Inferior parietal cortex (tissue), 1 donor: ENCODE measurements at regions not wholly inside any gene's neighbourhood (a gene's known extent, or its start where the extent isn't known, plus 50 kb on each side); places are given as distances from the start of the nearest gene placed in this dataset.

Experiments
- DNase-seq: peaks from one replicate; pipeline ENCODE4 v3.0.0-alpha.2; 2016; ENCODE audit errors: extremely low spot score

DNA sequence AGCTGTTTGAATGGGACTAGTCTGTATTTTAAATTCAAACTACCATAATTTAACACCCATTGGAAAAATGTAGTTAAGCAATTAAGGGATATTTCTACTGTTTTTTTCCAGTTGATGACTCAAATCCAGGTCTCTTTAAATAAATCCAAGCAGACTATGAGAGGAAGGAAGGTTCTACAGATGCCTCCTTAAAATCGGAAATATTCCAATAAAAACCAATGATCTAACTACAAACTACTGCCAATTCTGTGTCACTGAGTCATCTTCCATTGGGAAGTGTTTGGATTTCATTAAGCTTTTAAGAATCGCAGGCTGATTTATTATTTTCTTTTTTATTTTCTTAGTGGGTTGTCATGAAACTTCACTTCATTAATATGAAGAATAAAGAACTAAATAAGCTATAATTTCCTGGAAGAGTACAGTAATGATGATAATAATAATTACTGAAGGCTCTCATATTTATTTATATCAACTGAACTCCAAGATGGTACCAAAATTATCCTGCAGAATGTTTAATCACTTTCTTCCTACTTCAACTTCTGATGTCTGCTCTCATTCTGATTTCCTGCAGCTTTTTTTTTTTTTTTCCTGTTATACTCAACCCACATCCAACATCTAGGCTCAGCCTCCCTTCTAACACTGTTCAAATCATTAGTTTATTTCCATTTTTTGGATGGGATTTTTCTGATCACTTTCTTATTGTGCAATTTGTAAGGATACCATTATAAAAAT is 166.3 kb upstream of the FN1 start:
- no peak for DNase-seq

DNA sequence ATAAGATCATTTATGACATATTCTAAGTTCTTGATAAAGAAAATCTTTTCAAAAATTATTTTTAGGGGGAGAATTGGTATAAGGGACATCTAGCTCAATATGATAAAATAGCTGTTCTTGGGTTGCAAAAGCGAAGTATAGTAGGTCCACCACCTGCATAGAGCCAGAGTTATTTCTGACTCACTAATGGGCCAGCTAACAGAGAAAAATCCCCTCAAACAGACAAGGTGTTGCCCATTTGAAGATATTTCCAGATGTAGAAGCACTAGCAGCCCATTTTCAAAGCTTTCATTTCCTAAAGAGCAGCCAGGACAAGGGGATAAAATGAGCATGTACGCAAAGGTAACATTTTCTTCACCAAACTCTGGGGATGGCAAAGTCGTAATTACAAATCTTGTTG is 165.7 kb upstream of the FN1 start:
- no peak for DNase-seq

DNA sequence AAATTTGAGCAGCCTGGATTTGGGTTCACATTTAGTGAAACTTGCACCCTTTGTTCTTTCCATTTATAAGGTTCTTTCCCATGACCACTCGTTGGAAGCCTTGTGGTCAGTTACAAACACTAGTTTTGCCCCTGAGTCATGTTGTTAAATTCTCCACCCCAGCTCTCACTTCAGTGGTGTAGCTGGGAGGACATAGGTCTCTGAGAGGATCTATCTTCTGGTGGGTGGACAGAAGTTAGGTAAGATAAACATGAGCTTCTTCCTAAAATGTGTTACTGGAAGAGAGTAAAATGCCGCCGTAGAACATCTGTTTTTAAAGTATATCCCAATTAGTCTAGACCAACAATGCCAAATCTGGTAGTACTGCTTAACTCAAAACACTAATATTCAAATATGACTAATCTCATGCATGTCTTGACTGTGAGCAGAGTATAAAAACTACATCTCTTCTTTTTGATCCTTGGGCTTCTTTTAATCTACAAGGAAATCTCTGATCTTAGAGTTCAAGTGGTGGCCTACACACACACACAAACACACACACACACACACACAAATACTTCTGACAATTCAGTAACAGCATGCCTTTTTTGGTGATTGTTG is 162.6 kb upstream of the FN1 start:
- DNase-seq: no peak

DNA sequence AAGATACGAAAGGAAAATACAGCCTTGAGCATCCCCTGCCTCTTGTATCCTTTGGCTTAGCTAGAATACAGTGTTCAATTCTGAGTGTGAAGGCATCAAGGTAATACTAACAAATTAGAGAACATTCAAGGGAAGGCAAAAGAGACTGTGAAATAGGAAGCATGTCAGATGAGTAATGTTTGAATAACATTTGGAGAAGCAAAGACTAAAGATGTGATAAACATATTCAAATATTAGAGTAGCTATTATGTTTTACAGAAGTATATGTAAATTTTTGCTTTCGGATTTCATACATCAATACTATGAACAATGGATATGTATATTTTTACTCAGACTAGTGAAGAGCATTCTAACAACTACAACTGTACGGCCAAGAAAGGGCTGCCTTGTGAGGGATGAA is 161.7 kb upstream of the FN1 start:
- no peak for DNase-seq

DNA sequence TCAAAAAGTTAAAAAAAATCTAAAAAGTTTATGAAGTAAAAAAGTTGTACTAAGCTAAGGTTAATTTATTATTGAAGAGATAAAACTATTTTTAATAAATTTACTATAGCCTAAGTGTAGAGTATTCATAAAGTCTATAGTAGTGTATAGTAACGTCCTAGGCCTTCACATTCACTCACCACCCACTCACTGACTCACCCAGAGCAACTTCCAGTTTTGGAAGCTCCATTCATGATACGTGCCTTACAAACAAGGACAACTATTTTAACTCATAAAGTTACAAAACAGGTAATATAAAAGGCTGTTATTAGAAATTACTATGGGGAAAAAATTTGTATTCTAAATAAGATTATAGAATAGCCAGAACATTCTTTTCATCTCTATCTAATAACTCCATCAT is 158.9 kb upstream of the FN1 start:
- no peak for DNase-seq

DNA sequence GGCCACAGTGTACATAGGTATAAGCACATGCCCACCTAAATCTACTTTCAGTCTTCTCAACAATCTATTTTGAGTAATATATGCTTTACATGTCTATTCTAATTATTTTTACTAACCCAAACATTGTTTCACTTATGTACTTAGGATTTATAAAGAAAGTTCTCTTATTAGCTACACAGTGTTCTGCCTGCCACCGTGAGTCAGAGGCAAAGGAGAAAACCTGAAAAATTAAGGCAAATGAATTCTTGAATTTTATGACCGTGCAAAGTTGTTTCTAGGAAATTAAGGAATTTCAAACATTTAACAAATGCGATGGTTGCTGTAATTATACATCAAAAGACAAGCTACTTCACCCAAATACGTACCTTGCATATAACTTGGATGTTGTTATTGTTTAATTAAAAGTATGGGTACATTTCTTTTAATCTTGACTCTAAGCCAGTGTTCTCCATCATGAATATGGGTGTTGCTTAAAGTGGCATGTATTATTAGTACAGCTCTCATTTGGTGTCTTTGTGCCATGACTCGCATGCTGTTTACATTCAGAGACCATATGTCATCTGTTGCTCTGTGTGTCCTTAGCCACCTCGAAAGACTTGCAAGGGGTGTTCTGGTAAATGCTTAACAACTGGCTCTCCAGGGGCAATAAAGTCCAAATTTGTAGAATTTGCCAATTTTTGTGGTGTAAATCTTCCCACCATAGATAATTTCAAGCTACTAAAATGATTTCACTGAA is 154.3 kb upstream of the FN1 start:
- DNase-seq: no peak

DNA sequence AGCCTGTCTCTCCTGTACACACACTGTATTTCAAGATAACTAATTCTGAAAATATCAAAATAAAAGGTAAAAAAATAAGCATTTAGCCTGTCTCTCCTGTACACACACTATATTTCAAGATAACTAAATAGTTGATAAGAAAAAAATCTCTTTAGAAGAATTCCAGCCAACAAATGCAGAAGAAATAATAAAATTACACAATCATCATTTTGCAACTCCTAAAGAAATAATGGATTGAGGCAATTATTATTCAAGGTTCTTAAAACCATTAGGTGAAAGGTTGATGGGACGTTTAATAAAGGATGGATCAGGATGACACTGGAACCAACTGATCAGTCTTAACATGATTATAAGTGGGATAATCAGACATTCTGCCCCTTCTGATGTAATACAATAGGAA is 148.0 kb upstream of the FN1 start:
- DNase-seq: no peak

DNA sequence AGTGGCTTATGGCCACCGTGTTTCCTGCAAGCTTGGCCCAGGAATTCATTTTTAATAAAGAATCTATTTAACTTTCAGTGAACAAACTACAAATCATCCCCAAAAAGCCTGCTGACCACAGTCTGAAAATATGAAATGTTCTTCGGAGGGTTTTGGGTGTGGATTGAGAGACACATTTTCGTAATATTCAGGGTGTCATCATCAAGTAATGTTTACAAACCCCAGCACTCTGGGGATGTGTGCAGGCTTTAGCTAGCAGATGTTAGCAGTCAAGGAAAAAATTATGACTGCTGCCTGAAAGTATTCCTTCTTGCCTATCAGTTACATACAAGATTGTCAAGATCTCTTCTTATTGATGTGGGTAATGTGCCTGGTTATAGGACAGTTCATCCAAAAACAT is 143.9 kb upstream of the FN1 start:
- no peak for DNase-seq

DNA sequence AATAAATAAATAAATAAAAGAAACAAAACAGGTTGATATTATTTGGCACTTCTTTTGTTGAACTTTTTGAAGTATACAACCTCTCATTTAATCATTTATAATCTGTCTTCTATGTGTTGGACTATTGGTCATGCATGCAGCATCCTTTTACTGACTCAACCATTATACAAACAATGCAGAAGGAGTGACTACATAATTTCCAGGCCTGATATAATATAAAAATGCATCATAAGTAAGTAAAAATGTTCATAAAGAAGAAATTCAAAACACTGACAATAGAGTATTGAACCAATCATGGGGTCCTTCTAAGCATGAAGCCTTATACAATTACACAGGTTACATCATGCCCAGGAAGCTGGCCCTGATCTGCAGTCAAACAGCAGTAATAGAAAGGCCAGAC is 141.5 kb upstream of the FN1 start:
- no peak for DNase-seq

DNA sequence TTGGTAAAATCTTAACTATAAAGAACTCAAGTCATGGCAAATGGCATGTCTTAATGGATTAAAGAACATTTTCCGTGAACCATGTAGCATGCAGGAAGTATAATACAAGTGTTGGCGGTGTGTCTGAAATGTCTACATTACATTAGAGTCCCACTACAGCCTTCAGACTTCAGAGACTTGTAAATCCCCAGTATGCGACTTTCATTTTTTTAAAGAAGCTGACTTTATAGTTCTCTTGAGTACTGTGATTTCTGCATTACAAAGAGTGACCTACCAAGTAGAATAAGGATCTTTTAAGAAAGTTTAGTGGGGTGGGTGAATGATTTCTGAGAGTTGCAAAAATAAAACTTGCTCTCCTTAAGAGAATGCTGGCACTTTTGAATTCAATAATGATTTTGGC is 140.7 kb upstream of the FN1 start:
- no peak for DNase-seq

DNA sequence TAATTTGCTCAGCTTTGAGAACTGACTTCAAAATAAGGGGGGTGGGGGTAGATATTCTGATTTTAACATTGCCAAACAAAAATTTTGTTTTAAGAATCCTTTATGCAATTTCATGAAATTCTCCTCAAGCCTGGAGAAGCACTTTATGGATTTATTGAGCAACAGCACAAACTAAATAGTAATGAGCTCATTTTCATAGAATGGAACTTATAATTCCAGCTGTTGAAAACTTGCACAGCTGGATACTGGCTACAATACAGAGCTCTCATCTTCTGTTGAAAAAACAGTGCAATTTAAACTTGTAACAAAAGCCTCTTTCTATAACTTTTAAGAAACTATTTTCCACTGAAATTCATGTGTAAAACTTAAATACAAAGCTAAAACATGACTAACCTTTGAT is 137.6 kb upstream of the FN1 start:
- no peak for DNase-seq

DNA sequence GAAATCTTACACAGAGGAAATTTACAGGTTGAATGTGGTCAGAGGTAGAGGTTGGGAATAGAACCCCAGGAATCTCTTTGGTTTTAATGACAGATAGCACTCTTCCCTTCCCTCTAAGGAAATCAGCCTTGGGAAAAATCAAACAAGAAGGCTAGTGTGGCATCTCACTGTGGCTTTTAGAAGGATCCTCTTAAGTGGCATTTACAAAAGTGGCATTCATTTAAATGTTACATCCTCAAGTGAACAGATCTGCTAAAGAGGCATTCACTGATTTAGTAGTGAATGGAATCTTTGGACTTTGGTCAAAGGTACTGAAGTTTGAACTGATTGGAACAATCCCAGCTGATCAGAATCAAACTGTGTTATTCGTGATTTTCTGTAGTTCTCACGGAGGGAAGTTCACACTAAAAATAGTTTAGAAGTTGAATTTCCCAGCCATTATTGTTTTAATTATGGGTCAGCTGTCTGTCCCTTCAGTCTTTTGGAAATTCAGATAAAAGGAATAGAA is 136.5 kb upstream of the FN1 start:
- DNase-seq: no peak

DNA sequence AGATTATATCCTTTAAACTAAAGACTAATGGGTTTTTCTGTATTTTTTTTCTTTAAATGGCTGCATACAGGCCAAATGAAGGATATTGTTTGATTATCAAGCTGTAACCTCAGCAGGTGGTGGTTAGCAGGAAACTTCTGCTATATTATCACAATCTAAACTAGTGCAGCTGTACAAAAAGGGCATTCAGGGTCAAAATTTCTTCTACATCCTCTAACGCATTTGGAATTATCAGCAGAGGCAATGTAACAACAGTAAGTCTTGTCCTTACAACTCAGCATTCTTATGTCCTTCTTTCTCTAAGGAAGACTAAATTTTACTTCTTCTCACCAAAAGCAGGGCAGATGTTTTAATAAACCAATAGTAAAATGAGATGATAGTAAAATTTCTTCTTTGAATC is 135.8 kb upstream of the FN1 start:
- DNase-seq: no peak

DNA sequence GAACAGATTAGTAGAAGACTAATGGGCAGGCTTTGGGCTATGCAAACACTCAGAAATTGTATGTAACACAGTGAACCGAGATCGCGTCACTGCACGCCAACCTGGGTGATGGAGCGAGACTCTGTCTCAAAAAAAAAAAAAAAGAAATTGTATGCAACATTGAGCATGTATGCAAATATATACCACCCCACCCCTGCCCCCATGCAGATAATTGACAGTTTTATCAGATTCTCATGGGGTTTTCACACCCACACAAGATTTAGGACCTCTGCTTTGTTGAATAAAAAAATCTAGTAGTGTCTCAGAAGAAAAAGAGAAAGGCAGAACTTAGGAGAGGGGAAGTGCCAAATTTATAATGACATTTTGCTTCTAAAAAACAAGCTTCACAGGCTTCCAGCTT is 131.6 kb upstream of the FN1 start:
- DNase-seq: no peak

DNA sequence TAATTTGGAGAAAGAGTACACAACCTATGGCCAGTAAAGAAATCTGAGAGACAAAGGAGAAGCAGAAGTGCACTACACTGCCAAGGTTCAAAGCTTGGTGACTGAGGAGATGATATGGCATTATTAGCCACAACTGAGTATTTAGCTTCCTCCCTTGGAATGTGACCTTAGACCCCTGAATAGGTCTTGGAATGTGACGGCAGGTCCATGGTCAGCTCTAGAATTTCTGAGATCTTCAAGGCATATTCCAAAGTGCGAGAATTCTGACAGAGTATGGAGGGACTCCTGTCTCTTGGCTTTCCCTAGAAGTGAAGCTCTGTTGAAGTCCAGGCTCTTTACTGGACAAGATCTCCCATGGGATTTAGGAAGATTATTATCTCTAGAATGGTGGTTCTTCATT is 130.0 kb upstream of the FN1 start:
- DNase-seq: no peak

DNA sequence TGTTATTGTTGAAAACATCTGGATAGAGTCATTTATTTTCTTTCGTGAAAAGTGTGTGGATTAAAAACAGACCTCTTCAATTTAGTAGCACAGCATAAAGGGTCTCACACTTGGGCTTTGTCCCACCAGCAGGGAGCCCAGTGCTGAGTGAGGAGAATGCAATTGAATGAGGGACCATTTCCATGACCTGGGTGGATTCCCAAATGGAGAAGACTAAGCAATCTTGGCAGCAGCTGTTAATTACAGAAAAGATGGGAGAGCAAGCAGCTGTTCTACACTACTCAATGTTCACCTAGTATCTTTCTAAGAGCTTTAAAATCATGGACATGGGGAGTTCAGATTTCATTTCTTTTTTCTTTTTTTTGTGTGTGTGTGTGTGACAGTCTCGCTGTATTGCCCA is 121.8 kb upstream of the FN1 start:
- no peak for DNase-seq

DNA sequence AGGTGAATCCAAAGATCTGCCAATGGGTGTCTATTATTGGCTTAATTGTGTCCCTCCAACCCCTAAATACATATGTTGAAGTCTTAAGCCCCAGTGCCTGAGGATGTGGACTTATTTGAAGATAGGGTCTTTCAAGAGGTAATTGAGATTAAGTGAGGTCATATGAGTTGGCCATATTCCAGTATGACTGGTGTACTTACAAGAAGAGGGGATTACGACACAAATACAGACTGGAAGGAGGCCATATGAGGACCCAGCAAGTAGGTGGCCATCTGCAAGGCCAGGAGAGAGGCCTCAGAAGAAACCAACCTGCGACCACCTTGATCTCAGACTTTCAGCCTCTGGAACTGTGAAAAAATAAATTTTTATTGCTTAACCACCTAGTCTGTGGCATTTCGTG is 121.1 kb upstream of the FN1 start:
- no peak for DNase-seq

DNA sequence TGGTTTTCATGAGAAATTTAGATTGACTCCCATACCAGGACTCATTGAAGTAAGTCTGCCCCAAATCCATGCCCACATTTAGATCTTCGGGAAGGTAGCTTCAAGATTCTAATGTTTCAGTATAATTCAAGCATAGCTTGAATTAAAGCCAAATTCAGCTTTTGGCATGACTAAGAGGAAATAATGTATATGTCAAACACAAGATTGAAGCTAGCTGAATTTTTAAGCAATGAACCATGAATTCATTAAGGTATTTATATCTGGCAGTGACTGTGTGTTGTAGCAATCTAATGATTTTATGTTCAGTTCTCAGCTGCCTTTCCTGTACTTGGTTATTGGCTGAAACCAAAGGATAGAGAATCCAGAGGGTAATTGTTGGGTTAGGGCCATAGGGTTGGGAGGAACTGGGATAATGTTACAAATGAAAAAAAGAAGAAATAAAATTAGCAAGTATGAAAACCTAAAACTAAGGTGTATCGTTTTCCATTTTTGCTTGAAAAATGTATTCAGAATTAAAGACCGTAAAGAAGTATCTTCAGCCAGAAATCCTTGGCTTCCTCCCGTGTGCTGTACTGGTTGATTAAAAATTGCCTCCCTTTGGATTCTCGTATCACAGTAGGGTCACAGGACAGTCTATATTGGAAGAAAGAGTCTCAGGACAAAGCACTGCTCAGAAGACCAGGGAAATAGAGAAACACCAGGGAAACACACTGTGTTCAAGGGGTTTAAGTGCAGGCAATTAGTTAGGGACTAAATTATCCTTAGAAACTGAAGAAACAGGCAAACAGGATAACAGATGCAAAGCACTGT is 119.0 kb upstream of the FN1 start:
- DNase-seq: no peak

DNA sequence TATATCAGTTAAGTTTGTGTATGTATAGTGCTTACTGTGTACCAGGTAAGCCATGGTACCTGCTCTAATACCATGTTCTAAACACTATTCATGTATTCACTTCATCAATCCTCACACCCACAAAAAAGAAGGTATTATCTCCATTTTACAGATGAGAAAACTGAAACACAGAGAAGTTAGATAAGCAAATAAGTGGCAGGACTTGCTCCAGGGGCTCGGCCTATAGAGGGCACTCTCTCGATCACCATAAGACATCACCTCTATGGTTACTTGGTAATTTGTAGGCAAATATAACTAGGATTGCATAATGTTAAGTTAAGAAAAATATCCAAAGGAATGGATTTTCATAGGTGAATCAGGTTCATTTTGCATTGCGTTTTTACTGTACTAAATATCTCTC is 118.1 kb upstream of the FN1 start:
- DNase-seq: no peak

DNA sequence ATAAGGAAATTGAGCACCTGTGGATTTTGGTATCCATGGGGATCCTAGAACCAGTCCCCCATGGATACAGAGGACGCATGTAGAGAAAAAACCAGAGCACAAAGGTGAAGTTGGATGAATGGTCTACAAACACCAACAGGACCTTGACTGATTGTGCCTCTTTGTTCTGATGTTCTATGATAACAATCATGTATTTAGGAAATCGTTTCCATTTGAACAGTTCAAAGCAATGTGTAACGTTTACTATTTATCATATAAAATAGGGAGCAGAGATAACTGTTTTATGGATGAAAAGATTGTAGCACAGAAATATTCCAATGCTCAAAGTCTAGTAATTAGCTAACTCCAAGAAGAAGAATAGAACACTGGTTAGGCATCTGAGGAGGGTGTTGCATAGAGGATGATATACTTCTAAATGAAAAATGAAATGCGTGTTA is 116.3 kb upstream of the FN1 start:
- DNase-seq: no peak

DNA sequence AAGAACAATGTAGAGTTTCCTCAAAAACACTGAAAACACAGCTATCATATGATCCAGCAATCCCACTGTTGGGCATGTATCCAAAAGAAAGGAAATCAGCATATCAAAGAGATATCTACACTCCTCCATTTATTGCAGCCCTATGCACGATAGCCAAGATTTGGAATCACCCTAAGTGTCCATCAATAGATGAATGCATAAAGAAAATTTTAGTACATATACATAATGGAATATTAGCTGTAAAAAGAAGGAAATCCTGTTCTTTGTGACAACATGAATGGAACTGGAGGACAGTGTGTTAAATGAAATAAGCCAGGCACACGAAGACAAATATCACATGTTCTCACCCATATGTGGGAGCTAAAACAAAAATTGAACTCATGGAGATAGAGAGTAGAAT is 114.5 kb upstream of the FN1 start:
- no peak for DNase-seq

DNA sequence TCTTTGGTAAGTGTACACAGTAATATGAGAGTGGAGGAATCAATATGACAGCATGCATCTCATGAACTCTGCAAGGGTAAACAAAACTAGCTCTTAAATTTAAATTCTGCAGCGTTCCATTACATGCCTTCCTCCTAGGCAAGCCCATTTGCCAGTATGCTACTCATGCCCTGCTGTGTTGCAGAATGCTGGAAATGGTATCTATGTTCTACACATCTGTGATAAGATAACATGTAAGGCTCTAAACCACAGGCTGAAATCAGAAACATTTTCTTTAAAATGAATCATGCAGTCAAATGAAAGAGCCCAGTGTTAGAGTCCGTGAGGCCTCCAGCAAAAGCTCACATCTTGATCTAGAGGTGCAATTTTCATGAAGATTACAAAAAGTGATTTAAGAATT is 112.8 kb upstream of the FN1 start:
- no peak for DNase-seq
